ENCODE measurements at regions not wholly inside any gene's neighbourhood (a gene's known extent, or its start where the extent isn't known, plus 50 kb on each side); places are given as distances from the start of the nearest gene placed in this dataset.
"Not testable (repeated sequence)": the region's sequence is repeated elsewhere in the genome, so short reads cannot be mapped to it uniquely, and the experiment has no call there.

- DNase-seq (ENCODE audit: low read depth in 2 of 2): no peak
Observed at GRCh38 chr12:131375261-131375971, 335.5 kb upstream of the SFSWAP start.

GRCh38 chr12:131375972-131376345, 334.9 kb upstream of the SFSWAP start:
- DNase-seq (ENCODE audit: low read depth in 2 of 2): no peak

- no peak for DNase-seq (ENCODE audit: low read depth in 2 of 2)
Observed at GRCh38 chr12:131378176-131378842, 332.6 kb upstream of the SFSWAP start.

GRCh38 chr12:131378861-131379665, 331.8 kb upstream of the SFSWAP start:
- DNase-seq (ENCODE audit: low read depth in 2 of 2): no peak

GRCh38 chr12:131379738-131380137, 331.2 kb upstream of the SFSWAP start:
- no peak for DNase-seq (ENCODE audit: low read depth in 2 of 2)

- no peak for DNase-seq (ENCODE audit: low read depth in 2 of 2)
Observed at GRCh38 chr12:131380220-131380964, 330.5 kb upstream of the SFSWAP start.

GRCh38 chr12:131380965-131381705, 329.8 kb upstream of the SFSWAP start:
- no peak for DNase-seq (ENCODE audit: low read depth in 2 of 2)

GRCh38 chr12:131381716-131382430, 329.0 kb upstream of the SFSWAP start:
- no peak for DNase-seq (ENCODE audit: low read depth in 2 of 2)

- DNase-seq (ENCODE audit: low read depth in 2 of 2): no peak
Observed at GRCh38 chr12:131383291-131383690, 327.6 kb upstream of the SFSWAP start.

GRCh38 chr12:131383741-131384543, 326.9 kb upstream of the SFSWAP start:
- DNase-seq (ENCODE audit: low read depth in 2 of 2): no peak

- no peak for DNase-seq (ENCODE audit: low read depth in 2 of 2)
Observed at GRCh38 chr12:131384544-131384855, 326.4 kb upstream of the SFSWAP start.

GRCh38 chr12:131385313-131386166, 325.4 kb upstream of the SFSWAP start:
- DNase-seq (ENCODE audit: low read depth in 2 of 2): no peak

GRCh38 chr12:131386167-131386521, 324.7 kb upstream of the SFSWAP start:
- DNase-seq (ENCODE audit: low read depth in 2 of 2): no peak

GRCh38 chr12:131386781-131387180, 324.1 kb upstream of the SFSWAP start:
- no peak for DNase-seq (ENCODE audit: low read depth in 2 of 2)

- no peak for DNase-seq (ENCODE audit: low read depth in 2 of 2)
Observed at GRCh38 chr12:131387281-131388163, 323.4 kb upstream of the SFSWAP start.

- DNase-seq (ENCODE audit: low read depth in 2 of 2): not testable (repeated sequence)
Observed at GRCh38 chr12:131388164-131389053, 322.5 kb upstream of the SFSWAP start.

Data from stimulated activated CD4-positive, alpha-beta T cell treated with anti-CD3 and anti-CD28 coated beads, Interleukin-12 subunit alpha, Interleukin-12 subunit beta, amount 100 ng/mL, for 24 hours (primary cell).